Vagina (tissue), 2 donors: ENCODE measurements at regions not wholly inside any gene's neighbourhood (a gene's known extent, or its start where the extent isn't known, plus 50 kb on each side); places are given as distances from the start of the nearest gene placed in this dataset.

ENCODE experiments used
- DNase-seq, 2 donors: peaks; one replicate each; pipeline ENCODE4 v3.0.0-alpha.2; 2017; ENCODE audit errors: extremely low spot score in 2 of 2
- H3K27ac ChIP-seq: fragments of 200-600 bp; sonication (generic); one replicate; pipeline ENCODE4 v1.5.1; 2019
- H3K27me3 ChIP-seq: fragments of 200-600 bp; sonication (generic); one replicate; pipeline ENCODE4 v1.5.1; 2019
- H3K36me3 ChIP-seq, 2 donors: fragments of 200-600 bp; sonication (generic); one replicate each; pipeline ENCODE4 v1.5.1; 2017 to 2019
- H3K4me1 ChIP-seq: fragments of 200-600 bp; sonication (generic); one replicate; pipeline ENCODE4 v1.5.1; 2019
- H3K4me3 ChIP-seq, 2 donors: fragments of 200-600 bp; sonication (generic); 1 replicate in 1 of 2; 2 replicates in 1 of 2; pipeline ENCODE4 v1.5.1; 2016 to 2019
- H3K9me3 ChIP-seq: fragments of 200-600 bp; sonication (generic); one replicate; pipeline ENCODE4 v1.5.1; 2019
- CTCF ChIP-seq, 3 experiments: fragments of 450-650 bp in 2 of 3; fragments of 200-600 bp in 1 of 3; sonication (generic) in 1 of 3; IDR thresholded peaks; one replicate each; pipeline ENCODE4 v1.5.1; 2017 to 2019; ENCODE audit warnings: antibody characterized with exemption in 3 of 3, mild to moderate bottlenecking in 2 of 3, moderate library complexity in 2 of 3
- POLR2A ChIP-seq, 2 donors: fragments of 450-650 bp; IDR thresholded peaks; one replicate each; pipeline ENCODE4 v1.6.1; 2017; ENCODE audit warnings: antibody characterized with exemption in 2 of 2, mild to moderate bottlenecking in 2 of 2, moderate library complexity in 2 of 2
- POLR2AphosphoS5 ChIP-seq, 2 donors: sonication (generic); formaldehyde crosslinking; IDR thresholded peaks; one replicate each; pipeline ENCODE4 v1.9.0; 2017; ENCODE audit warnings: antibody characterized with exemption in 2 of 2, mild to moderate bottlenecking in 2 of 2, low read depth in 1 of 2; ENCODE audit not compliant: insufficient read depth in 1 of 2
- intact Hi-C: fragments of 100-400 bp; cut with DNase I; formaldehyde crosslinking; loops from one replicate; pipeline ENCODE4 v1.15.1; 2023

- Histone ChIP-seq H3K4me3 (no peak overlapping the region), H3K9me3 (no peaks in the 10 kb centered on the region), H3K27ac (no peak overlapping the region), H3K36me3 (no peaks in the 10 kb centered on the region), H3K27me3 (no peaks in the 10 kb centered on the region), H3K4me1 (no peaks in the 10 kb centered on the region)
- TF ChIP-seq POLR2AphosphoS5 (IDR thresholded peaks at IDR 0.05; ENCODE audit: insufficient read depth in 1 of 2, low read depth in 1 of 2), result no peak
- TF ChIP-seq POLR2A (IDR thresholded peaks at IDR 0.05), result no peak
- no peak for TF ChIP-seq CTCF (IDR thresholded peaks at IDR 0.05)
- intact Hi-C loops, result no loop called here
- DNase-seq, result no peak
Observed at GRCh38 chr12:3354586-3354985, 136.4 kb upstream of the PRMT8 start.

- Histone ChIP-seq H3K27ac (no peak overlapping the region), H3K36me3 (no peaks in the 10 kb centered on the region), H3K9me3 (no peaks in the 10 kb centered on the region), H3K4me3 (no peak overlapping the region), H3K27me3 (no peaks in the 10 kb centered on the region), H3K4me1 (no peaks in the 10 kb centered on the region)
- TF ChIP-seq POLR2A (IDR thresholded peaks at IDR 0.05) (no peak), POLR2AphosphoS5 (IDR thresholded peaks at IDR 0.05; ENCODE audit: insufficient read depth in 1 of 2, low read depth in 1 of 2) (no peak), CTCF (IDR thresholded peaks at IDR 0.05) (no peak)
- intact Hi-C loops, result no loop called here
- no peak for DNase-seq
Observed at GRCh38 chr12:3355378-3355900, 135.6 kb upstream of the PRMT8 start.

- H3K36me3 ChIP-seq, result no peaks in the 10 kb centered on the region
- DNase-seq, result no peak
- intact Hi-C loops, result no loop called here
- no peaks in the 10 kb centered on the region for H3K4me1 ChIP-seq
- H3K4me3 ChIP-seq, result no peak overlapping the region
- no peak overlapping the region for H3K27ac ChIP-seq
- no peaks in the 10 kb centered on the region for H3K9me3 ChIP-seq
- H3K27me3 ChIP-seq, result no peaks in the 10 kb centered on the region
- no peak for TF ChIP-seq POLR2AphosphoS5 (IDR thresholded peaks at IDR 0.05; ENCODE audit: insufficient read depth in 1 of 2, low read depth in 1 of 2)
- TF ChIP-seq CTCF (IDR thresholded peaks at IDR 0.05), result no peak
- TF ChIP-seq POLR2A (IDR thresholded peaks at IDR 0.05), result no peak
Observed at GRCh38 chr12:3357950-3358525, 133.0 kb upstream of the PRMT8 start.

GRCh38 chr12:3359478-3359877 lies 131.5 kb upstream of the PRMT8 start:
- intact Hi-C loops, result no loop called here
- no peak for TF ChIP-seq POLR2A (IDR thresholded peaks at IDR 0.05)
- no peak for TF ChIP-seq POLR2AphosphoS5 (IDR thresholded peaks at IDR 0.05; ENCODE audit: insufficient read depth in 1 of 2, low read depth in 1 of 2)
- TF ChIP-seq CTCF (IDR thresholded peaks at IDR 0.05), result no peak
- no peaks in the 10 kb centered on the region for H3K27me3 ChIP-seq
- H3K4me3 ChIP-seq, result no peak overlapping the region
- no peaks in the 10 kb centered on the region for H3K9me3 ChIP-seq
- H3K4me1 ChIP-seq, result no peaks in the 10 kb centered on the region
- DNase-seq, result no peak
- no peak overlapping the region for H3K27ac ChIP-seq
- no peaks in the 10 kb centered on the region for H3K36me3 ChIP-seq

GRCh38 chr12:3361146-3361545 lies 129.9 kb upstream of the PRMT8 start:
- H3K36me3 ChIP-seq, result no peaks in the 10 kb centered on the region
- H3K4me1 ChIP-seq, result no peaks in the 10 kb centered on the region
- TF ChIP-seq POLR2A (IDR thresholded peaks at IDR 0.05), result no peak
- no peak for TF ChIP-seq POLR2AphosphoS5 (IDR thresholded peaks at IDR 0.05; ENCODE audit: insufficient read depth in 1 of 2, low read depth in 1 of 2)
- TF ChIP-seq CTCF (IDR thresholded peaks at IDR 0.05), result no peak
- no peaks in the 10 kb centered on the region for H3K9me3 ChIP-seq
- H3K4me3 ChIP-seq, result no peak overlapping the region
- intact Hi-C loops, result no loop called here
- DNase-seq, result no peak
- H3K27me3 ChIP-seq, result no peaks in the 10 kb centered on the region
- H3K27ac ChIP-seq, result no peak overlapping the region
